Hepatocyte (in vitro differentiated cells): ENCODE measurements at regions not wholly inside any gene's neighbourhood (a gene's known extent, or its start where the extent isn't known, plus 50 kb on each side); places are given as distances from the start of the nearest gene placed in this dataset.

Experiments
- DNase-seq: peaks from one replicate; pipeline ENCODE4 v3.0.0-alpha.2; 2016; ENCODE audit warnings: low spot score
- H2AFZ ChIP-seq: fragments of 200-600 bp; sonication (generic); 2 replicates; pipeline ENCODE4 v1.6.0; 2016; ENCODE audit warnings: antibody characterized with exemption, mild to moderate bottlenecking
- H3K27ac ChIP-seq: fragments of 200-600 bp; sonication (generic); 2 replicates; pipeline ENCODE4 v1.5.1; 2016; ENCODE audit warnings: mild to moderate bottlenecking
- H3K27me3 ChIP-seq: fragments of 200-600 bp; sonication (generic); 2 replicates; pipeline ENCODE4 v1.6.1; 2016
- H3K36me3 ChIP-seq: fragments of 200-600 bp; sonication (generic); replicated peaks from 2 replicates; pipeline ENCODE4 v1.5.1; 2016; ENCODE audit warnings: low read depth; ENCODE audit not compliant: insufficient read depth
- H3K4me1 ChIP-seq: fragments of 200-600 bp; sonication (generic); 2 replicates; pipeline ENCODE4 v1.5.1; 2016; ENCODE audit warnings: mild to moderate bottlenecking, moderate library complexity; ENCODE audit not compliant: insufficient read depth
- H3K4me2 ChIP-seq: fragments of 200-600 bp; sonication (generic); 2 replicates; pipeline ENCODE4 v1.6.0; 2016
- H3K4me3 ChIP-seq: fragments of 200-600 bp; sonication (generic); 2 replicates; pipeline ENCODE4 v1.5.1; 2016; ENCODE audit warnings: mild to moderate bottlenecking
- H3K79me2 ChIP-seq: fragments of 200-600 bp; sonication (generic); 2 replicates; pipeline ENCODE4 v1.6.0; 2017; ENCODE audit warnings: mild to moderate bottlenecking
- H3K9me2 ChIP-seq: fragments of 200-600 bp; sonication (generic); replicated peaks from 2 replicates; pipeline ENCODE4 v1.6.0; 2017; ENCODE audit warnings: mild to moderate bottlenecking; ENCODE audit not compliant: insufficient read depth
- H3K9me3 ChIP-seq: fragments of 200-600 bp; sonication (generic); 2 replicates; pipeline ENCODE4 v1.5.1; 2016; ENCODE audit warnings: low read depth, mild to moderate bottlenecking
- H4K20me1 ChIP-seq: fragments of 200-600 bp; sonication (generic); 2 replicates; pipeline ENCODE4 v1.6.0; 2016; ENCODE audit warnings: mild to moderate bottlenecking; ENCODE audit not compliant: insufficient read depth, poor library complexity, severe bottlenecking
- EZH2 ChIP-seq: fragments of 200-600 bp; sonication (generic); IDR thresholded peaks from 2 replicates; pipeline ENCODE4 v1.6.1; 2016; ENCODE audit warnings: antibody characterized with exemption, mild to moderate bottlenecking, borderline replicate concordance
- EZH2phosphoT487 ChIP-seq: fragments of 200-600 bp; sonication (generic); IDR thresholded peaks from one replicate; pipeline ENCODE4 v1.6.1; 2018; ENCODE audit warnings: antibody characterized with exemption, mild to moderate bottlenecking, low read depth, moderate library complexity; ENCODE audit not compliant: unreplicated experiment, severe bottlenecking
- WGBS: methylation state at CpG from one replicate; pipeline ENCODE4 v1.1.6; 2016; ENCODE audit warnings: low lambda C conversion rate; ENCODE audit errors: missing lambda C conversion rate; 5-methylcytosine and 5-hydroxymethylcytosine counted together
- TF ChIP-seq, protein P1 (sequence below): fragments of 200-600 bp; sonication (generic); IDR thresholded peaks from 2 replicates; pipeline ENCODE4 v1.5.1; 2016; ENCODE audit warnings: antibody characterized with exemption, mild to moderate bottlenecking; ENCODE audit not compliant: poor library complexity

DNA sequence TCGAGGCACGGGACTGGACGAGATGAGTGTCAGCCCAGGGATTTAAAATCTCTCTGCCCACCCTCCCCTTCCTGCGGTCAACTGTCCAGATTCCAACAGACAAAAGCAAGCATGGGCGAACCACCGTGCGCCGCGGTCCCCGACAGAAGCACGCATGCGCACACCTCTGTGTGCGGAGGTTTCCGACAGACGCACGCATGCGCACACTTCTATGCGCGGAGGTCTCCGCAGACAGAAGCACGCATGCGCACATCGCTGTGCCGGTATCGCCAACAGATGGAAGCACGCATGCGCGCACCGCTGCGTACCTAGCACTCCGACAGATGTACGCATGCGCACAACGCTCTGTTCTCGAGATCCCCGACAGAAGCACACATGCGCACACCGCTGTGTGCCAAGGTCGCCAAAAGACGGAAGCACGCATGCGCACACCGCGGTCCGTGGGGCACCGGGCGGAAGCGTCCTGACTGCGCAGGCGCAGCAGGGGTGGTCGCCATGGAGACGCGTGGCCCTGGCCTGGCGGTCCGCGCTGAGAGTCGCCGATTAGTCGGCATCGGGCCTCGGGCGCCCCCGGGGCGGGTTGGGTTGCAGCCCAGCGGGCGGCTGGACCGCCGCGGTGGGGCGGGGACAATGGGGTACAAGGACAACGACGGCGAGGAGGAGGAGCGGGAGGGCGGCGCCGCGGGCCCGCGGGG lies 57.4 kb upstream of the RPH3AL start:
- 1% methylated on average over 75 of the region's 80 CpGs for WGBS
- H3K4me1 ChIP-seq = peaks cover 4% of the 10 kb centered on the region
- H3K27ac ChIP-seq = peak overlapping the region; percentile 43
- no peak for TF ChIP-seq EZH2
- TF ChIP-seq, protein P1, sequence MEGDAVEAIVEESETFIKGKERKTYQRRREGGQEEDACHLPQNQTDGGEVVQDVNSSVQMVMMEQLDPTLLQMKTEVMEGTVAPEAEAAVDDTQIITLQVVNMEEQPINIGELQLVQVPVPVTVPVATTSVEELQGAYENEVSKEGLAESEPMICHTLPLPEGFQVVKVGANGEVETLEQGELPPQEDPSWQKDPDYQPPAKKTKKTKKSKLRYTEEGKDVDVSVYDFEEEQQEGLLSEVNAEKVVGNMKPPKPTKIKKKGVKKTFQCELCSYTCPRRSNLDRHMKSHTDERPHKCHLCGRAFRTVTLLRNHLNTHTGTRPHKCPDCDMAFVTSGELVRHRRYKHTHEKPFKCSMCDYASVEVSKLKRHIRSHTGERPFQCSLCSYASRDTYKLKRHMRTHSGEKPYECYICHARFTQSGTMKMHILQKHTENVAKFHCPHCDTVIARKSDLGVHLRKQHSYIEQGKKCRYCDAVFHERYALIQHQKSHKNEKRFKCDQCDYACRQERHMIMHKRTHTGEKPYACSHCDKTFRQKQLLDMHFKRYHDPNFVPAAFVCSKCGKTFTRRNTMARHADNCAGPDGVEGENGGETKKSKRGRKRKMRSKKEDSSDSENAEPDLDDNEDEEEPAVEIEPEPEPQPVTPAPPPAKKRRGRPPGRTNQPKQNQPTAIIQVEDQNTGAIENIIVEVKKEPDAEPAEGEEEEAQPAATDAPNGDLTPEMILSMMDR = no peak
- no peak for TF ChIP-seq EZH2phosphoT487
- peak overlapping the region; percentile 74 for H3K4me2 ChIP-seq
- H3K9me2 ChIP-seq = no peaks in the 10 kb centered on the region
- H3K79me2 ChIP-seq = no peaks in the 10 kb centered on the region
- H4K20me1 ChIP-seq = no peaks in the 10 kb centered on the region
- H3K36me3 ChIP-seq = no peaks in the 10 kb centered on the region
- H3K27me3 ChIP-seq = no peaks in the 10 kb centered on the region
- peak overlapping the region; percentile 47 for H2AFZ ChIP-seq
- peak overlapping the region; percentile 27 for H3K4me3 ChIP-seq
- peak; percentile 100 for DNase-seq
- H3K9me3 ChIP-seq = no peaks in the 10 kb centered on the region

DNA sequence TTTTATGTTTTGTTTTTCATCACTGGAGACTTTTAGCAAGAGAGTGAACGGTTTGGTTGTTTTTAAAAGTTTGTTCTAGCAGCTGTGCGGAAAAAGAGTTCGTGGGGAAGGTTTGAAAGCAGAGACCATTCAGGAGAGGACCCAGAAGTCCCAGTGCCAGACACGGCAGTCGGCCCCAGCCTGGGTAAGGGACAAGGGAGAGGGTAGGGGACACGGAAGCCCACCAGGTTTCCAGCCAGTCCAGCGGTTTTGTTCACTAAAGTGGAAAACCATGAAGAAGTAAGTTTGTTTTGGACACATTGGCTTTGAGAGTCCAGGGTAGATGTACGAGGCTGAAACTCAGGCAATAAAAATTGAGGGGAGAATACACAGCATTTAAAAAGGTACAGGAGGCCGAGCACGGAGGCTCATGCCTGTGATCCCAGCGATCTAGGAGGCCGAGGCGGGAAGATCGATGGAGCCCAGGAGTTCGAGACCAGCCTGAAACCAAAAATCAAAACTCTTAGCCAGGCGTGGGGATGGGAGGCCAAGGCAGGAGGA lies 56.8 kb upstream of the RPH3AL start:
- Histone ChIP-seq H3K36me3 (no peaks in the 10 kb centered on the region), H3K27ac (peak overlapping the region; percentile 43)

DNA sequence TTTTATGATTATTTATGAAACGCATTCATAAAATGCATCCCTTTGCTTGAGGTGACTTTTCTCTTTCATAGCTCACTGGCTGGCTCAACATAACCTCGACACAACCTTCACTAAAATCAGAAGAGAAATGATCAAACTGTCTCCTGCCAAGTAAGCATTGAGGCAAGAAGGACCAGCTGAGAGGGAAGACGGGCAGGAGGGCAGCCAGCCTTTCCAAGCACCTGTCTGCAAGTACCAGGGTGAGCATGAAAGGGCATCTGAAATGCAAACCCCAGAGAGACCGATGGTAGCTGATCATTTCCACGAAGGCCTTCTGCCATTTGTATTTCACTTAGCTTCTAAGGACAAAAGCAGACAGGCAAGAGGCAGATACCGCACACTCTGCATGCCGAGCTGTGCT lies 52.1 kb upstream of the RPH3AL start:
- H3K9me3 ChIP-seq = no peaks in the 10 kb centered on the region
- DNase-seq = no peak
- H3K4me3 ChIP-seq = no peak overlapping the region
- H3K27me3 ChIP-seq = no peaks in the 10 kb centered on the region
- H4K20me1 ChIP-seq = no peaks in the 10 kb centered on the region
- no peak overlapping the region for H3K4me2 ChIP-seq
- H3K79me2 ChIP-seq = no peaks in the 10 kb centered on the region
- H2AFZ ChIP-seq = no peak overlapping the region
- no peaks in the 10 kb centered on the region for H3K9me2 ChIP-seq
- H3K36me3 ChIP-seq = no peaks in the 10 kb centered on the region
- TF ChIP-seq EZH2phosphoT487 = no peak
- TF ChIP-seq, protein P1 = no peak
- TF ChIP-seq EZH2 = no peak
- H3K4me1 ChIP-seq = no peaks in the 10 kb centered on the region
- no peak overlapping the region for H3K27ac ChIP-seq
- 91% methylated on average over 7 of the region's 7 CpGs for WGBS

More for the DNA sequence above, 56.8 kb upstream of the RPH3AL start:
- WGBS = 82% methylated on average over 16 of the region's 16 CpGs
- no peak for DNase-seq
- Histone ChIP-seq H3K4me1 (peaks cover 4% of the 10 kb centered on the region), H3K9me2 (no peaks in the 10 kb centered on the region), H2AFZ (peak overlapping the region; percentile 47), H4K20me1 (no peaks in the 10 kb centered on the region), H3K4me3 (no peak overlapping the region), H3K79me2 (no peaks in the 10 kb centered on the region), H3K27me3 (no peaks in the 10 kb centered on the region), H3K4me2 (peak overlapping the region; percentile 67), H3K9me3 (no peaks in the 10 kb centered on the region)
- TF ChIP-seq EZH2phosphoT487 (no peak), EZH2 (no peak)
- TF ChIP-seq, protein P1 = no peak
